ENCODE measurements at regions not wholly inside any gene's neighbourhood (a gene's known extent, or its start where the extent isn't known, plus 50 kb on each side); places are given as distances from the start of the nearest gene placed in this dataset.

- H3K27me3 ChIP-seq (replicated peaks; ENCODE audit: control insufficient read depth, insufficient read depth, low read length) = no peaks in the 10 kb centered on the region
- DNase-seq (ENCODE audit: extremely low read depth, insufficient read length) = no peak
- H3K4me3 ChIP-seq (replicated peaks; ENCODE audit: low read depth, low read length) = no peak overlapping the region
- no peaks in the 10 kb centered on the region for H3K36me3 ChIP-seq (ENCODE audit: control insufficient read depth, insufficient read depth, low read length)
- TF ChIP-seq, protein P1, sequence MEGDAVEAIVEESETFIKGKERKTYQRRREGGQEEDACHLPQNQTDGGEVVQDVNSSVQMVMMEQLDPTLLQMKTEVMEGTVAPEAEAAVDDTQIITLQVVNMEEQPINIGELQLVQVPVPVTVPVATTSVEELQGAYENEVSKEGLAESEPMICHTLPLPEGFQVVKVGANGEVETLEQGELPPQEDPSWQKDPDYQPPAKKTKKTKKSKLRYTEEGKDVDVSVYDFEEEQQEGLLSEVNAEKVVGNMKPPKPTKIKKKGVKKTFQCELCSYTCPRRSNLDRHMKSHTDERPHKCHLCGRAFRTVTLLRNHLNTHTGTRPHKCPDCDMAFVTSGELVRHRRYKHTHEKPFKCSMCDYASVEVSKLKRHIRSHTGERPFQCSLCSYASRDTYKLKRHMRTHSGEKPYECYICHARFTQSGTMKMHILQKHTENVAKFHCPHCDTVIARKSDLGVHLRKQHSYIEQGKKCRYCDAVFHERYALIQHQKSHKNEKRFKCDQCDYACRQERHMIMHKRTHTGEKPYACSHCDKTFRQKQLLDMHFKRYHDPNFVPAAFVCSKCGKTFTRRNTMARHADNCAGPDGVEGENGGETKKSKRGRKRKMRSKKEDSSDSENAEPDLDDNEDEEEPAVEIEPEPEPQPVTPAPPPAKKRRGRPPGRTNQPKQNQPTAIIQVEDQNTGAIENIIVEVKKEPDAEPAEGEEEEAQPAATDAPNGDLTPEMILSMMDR (IDR thresholded peaks at IDR 0.05; ENCODE audit: insufficient read depth, low read length, poor library complexity, severe bottlenecking) = no peak
Measured at GRCh38 chr10:76779796-76780301, 857.8 kb downstream of the KCNMA1 start.

DNA sequence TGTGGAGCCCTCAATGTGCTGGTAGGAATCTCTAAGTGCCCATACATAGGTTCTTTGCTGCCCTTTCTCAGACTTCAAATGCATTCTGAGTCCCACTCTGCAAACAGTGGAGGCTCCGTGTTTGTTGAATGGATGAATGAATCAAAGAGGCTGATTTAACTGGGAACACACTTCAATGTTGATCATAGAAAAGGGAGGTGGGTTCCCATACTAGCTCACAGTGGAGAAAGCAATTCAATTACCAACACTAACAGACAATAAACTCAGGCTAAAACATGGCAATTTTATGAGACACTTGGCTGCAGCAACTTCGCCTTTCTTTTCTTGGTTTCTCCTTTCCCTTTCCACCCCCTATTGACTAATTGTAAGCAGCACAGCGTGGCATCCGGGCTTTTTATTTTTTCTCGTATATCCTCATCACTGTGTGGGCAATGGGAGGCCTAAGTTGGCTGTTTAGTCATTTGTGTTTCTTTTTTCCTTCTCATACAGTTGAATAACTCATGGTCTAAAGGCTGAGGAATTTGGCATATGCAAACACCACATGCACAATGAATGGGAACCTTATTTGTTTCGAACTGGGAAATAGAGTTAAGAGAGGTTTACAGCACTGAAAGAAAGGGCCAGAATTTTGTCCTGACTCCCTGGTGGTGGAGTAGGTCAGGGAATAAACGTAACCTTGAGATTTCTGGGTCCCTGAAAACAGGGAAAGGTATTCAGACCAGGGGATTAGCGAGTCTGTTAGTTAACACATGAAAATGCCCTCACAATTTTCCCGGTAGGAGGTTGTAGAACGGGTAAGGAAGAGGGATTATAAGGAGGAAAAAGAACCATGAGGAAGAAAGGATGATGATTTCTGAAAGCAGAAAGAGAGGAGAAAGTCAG is 858.5 kb downstream of the KCNMA1 start:
- DNase-seq (ENCODE audit: extremely low read depth, insufficient read length) = no peak
- Histone ChIP-seq H3K36me3 (ENCODE audit: control insufficient read depth, insufficient read depth, low read length) (no peaks in the 10 kb centered on the region), H3K27me3 (replicated peaks; ENCODE audit: control insufficient read depth, insufficient read depth, low read length) (no peaks in the 10 kb centered on the region), H3K4me3 (replicated peaks; ENCODE audit: low read depth, low read length) (no peak overlapping the region)
- TF ChIP-seq, protein P1 (IDR thresholded peaks at IDR 0.05; ENCODE audit: insufficient read depth, low read length, poor library complexity, severe bottlenecking) = no peak

GRCh38 chr10:76774987-76775603 is 862.5 kb downstream of the KCNMA1 start:
- no peak for DNase-seq (ENCODE audit: extremely low read depth, insufficient read length)

GRCh38 chr10:76769582-76769981 is 868.0 kb downstream of the KCNMA1 start:
- TF ChIP-seq, protein P1 (IDR thresholded peaks at IDR 0.05; ENCODE audit: insufficient read depth, low read length, poor library complexity, severe bottlenecking) = no peak
- DNase-seq (ENCODE audit: extremely low read depth, insufficient read length) = no peak
- no peaks in the 10 kb centered on the region for H3K36me3 ChIP-seq (ENCODE audit: control insufficient read depth, insufficient read depth, low read length)
- H3K27me3 ChIP-seq (replicated peaks; ENCODE audit: control insufficient read depth, insufficient read depth, low read length) = no peaks in the 10 kb centered on the region
- no peak overlapping the region for H3K4me3 ChIP-seq (replicated peaks; ENCODE audit: low read depth, low read length)

More at GRCh38 chr10:76774987-76775603, 862.5 kb downstream of the KCNMA1 start:
- Histone ChIP-seq H3K4me3 (replicated peaks; ENCODE audit: low read depth, low read length) (no peak overlapping the region), H3K36me3 (ENCODE audit: control insufficient read depth, insufficient read depth, low read length) (no peaks in the 10 kb centered on the region), H3K27me3 (replicated peaks; ENCODE audit: control insufficient read depth, insufficient read depth, low read length) (no peaks in the 10 kb centered on the region)
- TF ChIP-seq, protein P1 (IDR thresholded peaks at IDR 0.05; ENCODE audit: insufficient read depth, low read length, poor library complexity, severe bottlenecking) = no peak

DNA sequence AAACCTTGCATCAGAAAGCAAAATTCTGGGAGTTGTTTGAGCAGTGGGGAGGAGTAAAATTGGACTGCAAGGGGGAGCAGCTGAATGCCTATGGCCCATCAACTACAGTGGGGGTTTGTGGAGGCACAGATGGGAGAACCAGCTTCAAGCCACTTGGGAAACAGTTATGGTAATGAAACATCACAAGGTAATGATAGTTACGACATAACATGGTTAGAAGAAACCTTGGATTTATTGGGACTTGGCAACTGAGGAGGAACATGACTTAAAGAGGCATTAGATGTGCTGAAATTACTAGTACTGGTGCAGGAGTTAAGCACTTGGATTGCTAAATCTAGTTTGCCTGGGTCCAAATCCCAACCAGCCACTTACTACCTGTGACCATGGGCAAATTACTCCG is 868.4 kb downstream of the KCNMA1 start:
- Histone ChIP-seq H3K36me3 (ENCODE audit: control insufficient read depth, insufficient read depth, low read length) (no peaks in the 10 kb centered on the region), H3K27me3 (replicated peaks; ENCODE audit: control insufficient read depth, insufficient read depth, low read length) (no peaks in the 10 kb centered on the region), H3K4me3 (replicated peaks; ENCODE audit: low read depth, low read length) (no peak overlapping the region)
- TF ChIP-seq, protein P1 (IDR thresholded peaks at IDR 0.05; ENCODE audit: insufficient read depth, low read length, poor library complexity, severe bottlenecking) = no peak
- DNase-seq (ENCODE audit: extremely low read depth, insufficient read length) = no peak
